PFSK-1 (cell line): ENCODE measurements at regions not wholly inside any gene's neighbourhood (a gene's known extent, or its start where the extent isn't known, plus 50 kb on each side); places are given as distances from the start of the nearest gene placed in this dataset.

Experiments used
- POLR2AphosphoS5 ChIP-seq: IDR thresholded peaks from 2 replicates; pipeline ENCODE4 v1.6.1; 2012; ENCODE audit warnings: low read depth, mild to moderate bottlenecking, control low read depth, low read length, moderate library complexity
- SIN3A ChIP-seq: IDR thresholded peaks from 2 replicates; pipeline ENCODE4 v1.6.1; 2012; ENCODE audit warnings: mild to moderate bottlenecking, low read length, moderate library complexity, borderline replicate concordance; ENCODE audit not compliant: insufficient read depth
- TF ChIP-seq, protein P1 (sequence below), 2 experiments: IDR thresholded peaks; 2 replicates each; pipeline versions ENCODE4 v1.6.1 to v1.8.0; 2011 to 2012; ENCODE audit warnings: low read depth in 2 of 2, low read length in 2 of 2, control low read depth in 1 of 2, inconsistent platforms in 1 of 2, mild to moderate bottlenecking in 1 of 2, moderate library complexity in 1 of 2; ENCODE audit not compliant: insufficient read depth in 1 of 2

DNA sequence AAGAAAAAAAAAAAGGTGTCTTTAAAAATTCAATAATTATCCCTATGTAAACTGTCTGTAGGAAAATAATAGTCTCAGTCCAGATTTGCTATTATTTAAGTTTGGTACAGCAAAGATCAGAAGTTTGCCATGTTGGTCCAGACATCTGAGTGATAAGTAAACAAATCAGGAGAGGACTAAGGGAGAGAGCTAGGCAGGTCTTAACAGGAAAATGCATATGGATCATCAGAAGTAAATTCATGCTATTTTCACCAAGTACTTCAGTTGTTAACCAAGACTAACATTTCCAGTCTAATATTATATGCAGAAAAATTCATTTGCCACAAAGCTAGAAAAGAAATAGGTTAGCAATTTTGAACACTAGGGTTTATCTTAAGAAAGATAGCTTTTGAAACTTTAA is 95.0 kb upstream of the STK17B start:
- TF ChIP-seq, protein P1, sequence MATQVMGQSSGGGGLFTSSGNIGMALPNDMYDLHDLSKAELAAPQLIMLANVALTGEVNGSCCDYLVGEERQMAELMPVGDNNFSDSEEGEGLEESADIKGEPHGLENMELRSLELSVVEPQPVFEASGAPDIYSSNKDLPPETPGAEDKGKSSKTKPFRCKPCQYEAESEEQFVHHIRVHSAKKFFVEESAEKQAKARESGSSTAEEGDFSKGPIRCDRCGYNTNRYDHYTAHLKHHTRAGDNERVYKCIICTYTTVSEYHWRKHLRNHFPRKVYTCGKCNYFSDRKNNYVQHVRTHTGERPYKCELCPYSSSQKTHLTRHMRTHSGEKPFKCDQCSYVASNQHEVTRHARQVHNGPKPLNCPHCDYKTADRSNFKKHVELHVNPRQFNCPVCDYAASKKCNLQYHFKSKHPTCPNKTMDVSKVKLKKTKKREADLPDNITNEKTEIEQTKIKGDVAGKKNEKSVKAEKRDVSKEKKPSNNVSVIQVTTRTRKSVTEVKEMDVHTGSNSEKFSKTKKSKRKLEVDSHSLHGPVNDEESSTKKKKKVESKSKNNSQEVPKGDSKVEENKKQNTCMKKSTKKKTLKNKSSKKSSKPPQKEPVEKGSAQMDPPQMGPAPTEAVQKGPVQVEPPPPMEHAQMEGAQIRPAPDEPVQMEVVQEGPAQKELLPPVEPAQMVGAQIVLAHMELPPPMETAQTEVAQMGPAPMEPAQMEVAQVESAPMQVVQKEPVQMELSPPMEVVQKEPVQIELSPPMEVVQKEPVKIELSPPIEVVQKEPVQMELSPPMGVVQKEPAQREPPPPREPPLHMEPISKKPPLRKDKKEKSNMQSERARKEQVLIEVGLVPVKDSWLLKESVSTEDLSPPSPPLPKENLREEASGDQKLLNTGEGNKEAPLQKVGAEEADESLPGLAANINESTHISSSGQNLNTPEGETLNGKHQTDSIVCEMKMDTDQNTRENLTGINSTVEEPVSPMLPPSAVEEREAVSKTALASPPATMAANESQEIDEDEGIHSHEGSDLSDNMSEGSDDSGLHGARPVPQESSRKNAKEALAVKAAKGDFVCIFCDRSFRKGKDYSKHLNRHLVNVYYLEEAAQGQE (IDR thresholded peaks at IDR 0.05; ENCODE audit: insufficient read depth in 1 of 2, low read depth in 2 of 2, low read length in 2 of 2): no peak
- TF ChIP-seq POLR2AphosphoS5: no peak
- no peak for TF ChIP-seq SIN3A
